Vagina (tissue), 2 donors: ENCODE measurements at regions not wholly inside any gene's neighbourhood (a gene's known extent, or its start where the extent isn't known, plus 50 kb on each side); places are given as distances from the start of the nearest gene placed in this dataset.

Source experiments
- DNase-seq, 2 donors: peaks; one replicate each; pipeline ENCODE4 v3.0.0-alpha.2; 2017; ENCODE audit errors: extremely low spot score in 2 of 2
- H3K27ac ChIP-seq: fragments of 200-600 bp; sonication (generic); one replicate; pipeline ENCODE4 v1.5.1; 2019
- H3K27me3 ChIP-seq: fragments of 200-600 bp; sonication (generic); one replicate; pipeline ENCODE4 v1.5.1; 2019
- H3K36me3 ChIP-seq, 2 donors: fragments of 200-600 bp; sonication (generic); one replicate each; pipeline ENCODE4 v1.5.1; 2017 to 2019
- H3K4me1 ChIP-seq: fragments of 200-600 bp; sonication (generic); one replicate; pipeline ENCODE4 v1.5.1; 2019
- H3K4me3 ChIP-seq, 2 donors: fragments of 200-600 bp; sonication (generic); 1 replicate in 1 of 2; 2 replicates in 1 of 2; pipeline ENCODE4 v1.5.1; 2016 to 2019
- H3K9me3 ChIP-seq: fragments of 200-600 bp; sonication (generic); one replicate; pipeline ENCODE4 v1.5.1; 2019
- CTCF ChIP-seq, 3 experiments: fragments of 450-650 bp in 2 of 3; fragments of 200-600 bp in 1 of 3; sonication (generic) in 1 of 3; IDR thresholded peaks; one replicate each; pipeline ENCODE4 v1.5.1; 2017 to 2019; ENCODE audit warnings: antibody characterized with exemption in 3 of 3, mild to moderate bottlenecking in 2 of 3, moderate library complexity in 2 of 3
- POLR2A ChIP-seq, 2 donors: fragments of 450-650 bp; IDR thresholded peaks; one replicate each; pipeline ENCODE4 v1.6.1; 2017; ENCODE audit warnings: antibody characterized with exemption in 2 of 2, mild to moderate bottlenecking in 2 of 2, moderate library complexity in 2 of 2
- POLR2AphosphoS5 ChIP-seq, 2 donors: sonication (generic); formaldehyde crosslinking; IDR thresholded peaks; one replicate each; pipeline ENCODE4 v1.9.0; 2017; ENCODE audit warnings: antibody characterized with exemption in 2 of 2, mild to moderate bottlenecking in 2 of 2, low read depth in 1 of 2; ENCODE audit not compliant: insufficient read depth in 1 of 2
- intact Hi-C: fragments of 100-400 bp; cut with DNase I; formaldehyde crosslinking; loops from one replicate; pipeline ENCODE4 v1.15.1; 2023

GRCh38 chr2:176585791-176586190, 316.5 kb downstream of the MTX2 start:
- intact Hi-C loops: no loop called here
- TF ChIP-seq POLR2AphosphoS5 (IDR thresholded peaks at IDR 0.05; ENCODE audit: insufficient read depth in 1 of 2, low read depth in 1 of 2) (no peak), CTCF (IDR thresholded peaks at IDR 0.05) (no peak), POLR2A (IDR thresholded peaks at IDR 0.05) (no peak)
- no peaks in the 10 kb centered on the region for H3K36me3 ChIP-seq
- no peak overlapping the region for H3K4me3 ChIP-seq
- H3K27ac ChIP-seq: no peak overlapping the region
- no peak for DNase-seq
- peaks cover 13% of the 10 kb centered on the region for H3K4me1 ChIP-seq
- H3K27me3 ChIP-seq: no peaks in the 10 kb centered on the region
- no peaks in the 10 kb centered on the region for H3K9me3 ChIP-seq

- no peaks in the 10 kb centered on the region for H3K4me1 ChIP-seq
- no peaks in the 10 kb centered on the region for H3K27me3 ChIP-seq
- H3K36me3 ChIP-seq: no peaks in the 10 kb centered on the region
- H3K9me3 ChIP-seq: no peaks in the 10 kb centered on the region
- DNase-seq: no peak
- H3K27ac ChIP-seq: no peak overlapping the region
- intact Hi-C loops: no loop called here
- H3K4me3 ChIP-seq: no peak overlapping the region
- TF ChIP-seq POLR2AphosphoS5 (IDR thresholded peaks at IDR 0.05; ENCODE audit: insufficient read depth in 1 of 2, low read depth in 1 of 2) (no peak), CTCF (IDR thresholded peaks at IDR 0.05) (no peak)
These were observed 320.0 kb downstream of the MTX2 start for GRCh38 chr2:176589287-176589686.

GRCh38 chr2:176589825-176590440, 320.7 kb downstream of the MTX2 start:
- Histone ChIP-seq H3K4me3 (no peak overlapping the region), H3K9me3 (no peaks in the 10 kb centered on the region), H3K27me3 (no peaks in the 10 kb centered on the region), H3K4me1 (no peaks in the 10 kb centered on the region), H3K27ac (no peak overlapping the region), H3K36me3 (no peaks in the 10 kb centered on the region)
- DNase-seq: no peak
- TF ChIP-seq POLR2A (IDR thresholded peaks at IDR 0.05) (no peak), CTCF (IDR thresholded peaks at IDR 0.05) (no peak), POLR2AphosphoS5 (IDR thresholded peaks at IDR 0.05; ENCODE audit: insufficient read depth in 1 of 2, low read depth in 1 of 2) (no peak)
- intact Hi-C loops: no loop called here

- intact Hi-C loops: no loop called here
- no peaks in the 10 kb centered on the region for H3K36me3 ChIP-seq
- no peaks in the 10 kb centered on the region for H3K27me3 ChIP-seq
- no peak for DNase-seq
- no peak overlapping the region for H3K27ac ChIP-seq
- no peaks in the 10 kb centered on the region for H3K4me1 ChIP-seq
- H3K4me3 ChIP-seq: no peak overlapping the region
- H3K9me3 ChIP-seq: no peaks in the 10 kb centered on the region
- TF ChIP-seq POLR2A (IDR thresholded peaks at IDR 0.05) (no peak), POLR2AphosphoS5 (IDR thresholded peaks at IDR 0.05; ENCODE audit: insufficient read depth in 1 of 2, low read depth in 1 of 2) (no peak), CTCF (IDR thresholded peaks at IDR 0.05) (no peak)
These were observed 323.0 kb downstream of the MTX2 start for GRCh38 chr2:176592216-176592615.

GRCh38 chr2:176595986-176596385, 326.7 kb downstream of the MTX2 start:
- H3K27me3 ChIP-seq: no peaks in the 10 kb centered on the region
- no peak overlapping the region for H3K27ac ChIP-seq
- no peaks in the 10 kb centered on the region for H3K9me3 ChIP-seq
- H3K36me3 ChIP-seq: no peaks in the 10 kb centered on the region
- no peaks in the 10 kb centered on the region for H3K4me1 ChIP-seq
- no peak for DNase-seq
- TF ChIP-seq POLR2AphosphoS5 (IDR thresholded peaks at IDR 0.05; ENCODE audit: insufficient read depth in 1 of 2, low read depth in 1 of 2) (no peak), CTCF (IDR thresholded peaks at IDR 0.05) (no peak), POLR2A (IDR thresholded peaks at IDR 0.05) (no peak)
- no peak overlapping the region for H3K4me3 ChIP-seq
- intact Hi-C loops: no loop called here
